Heart left ventricle (tissue), 16 donors: ENCODE measurements at regions not wholly inside any gene's neighbourhood (a gene's known extent, or its start where the extent isn't known, plus 50 kb on each side); places are given as distances from the start of the nearest gene placed in this dataset.
A peak's percentile ranks its signal among the peaks of the same experiment; 100 is the strongest.

Experiments used
- ATAC-seq, 4 donors: fragments of 200-7000 bp; cut with Tn5 transposase; one replicate each; pipeline ENCODE4 v1.9.1; 2020 to 2022; ENCODE audit warnings: moderate library complexity in 4 of 4, mild to moderate bottlenecking in 3 of 4, moderate number of reproducible peaks in 1 of 4
- DNase-seq, 5 donors: peaks; one replicate each; pipeline ENCODE4 v3.0.0-alpha.2; 2020
- H3K27ac ChIP-seq, 12 donors: fragments of 200-600 bp; sonication (generic) in 4 of 12; one replicate each; pipeline versions ENCODE4 v1.5.0 to v1.8.0; 2016 to 2022; ENCODE audit warnings: mild to moderate bottlenecking in 2 of 12
- H3K27me3 ChIP-seq, 9 donors: fragments of 200-600 bp; sonication (generic) in 2 of 9; one replicate each; pipeline versions ENCODE4 v1.5.1 to v1.8.0; 2016 to 2022; ENCODE audit warnings: mild to moderate bottlenecking in 3 of 9
- H3K36me3 ChIP-seq, 9 donors: fragments of 200-600 bp; sonication (generic) in 2 of 9; one replicate each; pipeline versions ENCODE4 v1.5.0 to v1.8.0; 2018 to 2022; ENCODE audit warnings: mild to moderate bottlenecking in 2 of 9
- H3K4me1 ChIP-seq, 12 donors: fragments of 200-600 bp; sonication (generic) in 4 of 12; one replicate each; pipeline versions ENCODE4 v1.5.0 to v1.8.0; 2016 to 2022; ENCODE audit warnings: mild to moderate bottlenecking in 3 of 12
- H3K4me3 ChIP-seq, 12 donors: fragments of 200-600 bp; sonication (generic) in 4 of 12; one replicate each; pipeline versions ENCODE4 v1.5.0 to v1.8.0; 2017 to 2022; ENCODE audit warnings: mild to moderate bottlenecking in 9 of 12, moderate library complexity in 4 of 12
- H3K9me3 ChIP-seq, 12 donors: fragments of 200-600 bp; sonication (generic) in 4 of 12; one replicate each; pipeline versions ENCODE4 v1.5.0 to v1.8.0; 2016 to 2022; ENCODE audit warnings: mild to moderate bottlenecking in 1 of 12
- POLR2A ChIP-seq, 2 donors: fragments of 450-650 bp; IDR thresholded peaks; one replicate each; pipeline ENCODE4 v1.6.1; 2017; ENCODE audit warnings: antibody characterized with exemption in 2 of 2, mild to moderate bottlenecking in 2 of 2, moderate library complexity in 2 of 2
- WGBS, 4 donors: extraction: QIAGEN DNeasy Blood & Tissue Kit in 2 of 4; methylation state at CpG; one replicate each; pipeline versions ENCODE4 v1.1.5 to v1.1.7; 2013 to 2018; 5-methylcytosine and 5-hydroxymethylcytosine counted together
- intact Hi-C, 10 donors: fragments of 100-400 bp; cut with DNase I; formaldehyde crosslinking; loops; one replicate each; pipeline versions ENCODE4 v1.11.1 to v1.14.2; 2022
- TF ChIP-seq, protein P1 (sequence below), 12 donors: fragments of 200-600 bp; sonication (generic) in 4 of 12; IDR thresholded peaks; one replicate each; pipeline versions ENCODE4 v1.5.0 to v1.8.0; 2018 to 2022; ENCODE audit warnings: antibody characterized with exemption in 12 of 12, mild to moderate bottlenecking in 5 of 12
- donor health status: ischemic (EF 13 %, LVEDD 7.1; RV severe dilation, severe dysfunction).
- donor health status: healthy with polysubstance abuse.
- donor health status: DM: no; HTN: yes; CAD: no.
- donor health status: DM: no; HTN: no; CAD: no.
- donor health status: ischemic (EF 25% LVEDD 6.9; RV normal size, moderate dysfunction).
- donor health status: ischemic (EF 25% LVEDD 5.7; RV mildly dilated, moderate dysfunction).
- donor health status: healthy.
- donor health status: DM: yes; HTN: yes; CAD: no.
- donor health status: ischemic (EF 35%, LVEDD 5.7; RV mildly dilated, moderate dysfunction).
- donor health status: nonischemic (EF 11% LVEDD 7.7; RV severe dilation, severe dysfunction).
- donor health status: DM: yes; HTN: yes; CAD: no.
- donor health status: PGD.
- donor health status: ischemic (EF 29% LVEDD 5.4; RV normal size, mild dysfunction).
- donor health status: nonischemic (EF 23%, LVEDD 6.1; RV moderate dilation, normal function).

DNA sequence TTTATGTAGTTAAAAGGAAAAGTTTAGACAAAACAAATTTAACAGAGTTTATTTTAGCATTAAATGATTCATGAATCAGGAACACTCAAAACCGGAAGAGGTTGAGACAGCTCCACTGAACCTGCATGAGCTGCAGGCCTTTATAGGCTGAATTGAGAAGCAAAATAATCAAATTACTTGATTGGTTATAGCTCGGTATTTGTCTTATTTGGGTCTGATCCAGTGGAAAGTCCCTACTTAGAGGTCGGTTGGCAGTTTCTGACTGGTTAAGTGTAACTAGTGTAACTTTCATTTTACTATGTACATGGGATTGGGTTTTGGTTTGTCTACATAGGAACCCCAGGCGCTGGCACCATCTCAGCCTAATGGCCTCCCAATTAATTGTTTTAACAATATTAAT, 74.1 kb upstream of the PIK3R1 start:
- WGBS, 4 donors: 81 to 88% (median 85%) methylated on average over 4 of the region's 4 CpGs
- intact Hi-C loops: no loop called here
- Histone ChIP-seq H3K27ac (no peak overlapping the region), H3K27me3 (no peaks in the 10 kb centered on the region), H3K4me3 (no peak overlapping the region), H3K9me3 (peaks cover 0 to 5% (median 0%) of the 10 kb centered on the region in 12 donors), H3K36me3 (no peaks in the 10 kb centered on the region), H3K4me1 (peaks cover 0 to 12% (median under 1%) of the 10 kb centered on the region in 12 donors)
- ATAC-seq: no peak
- DNase-seq: no peak
- TF ChIP-seq, protein P1, sequence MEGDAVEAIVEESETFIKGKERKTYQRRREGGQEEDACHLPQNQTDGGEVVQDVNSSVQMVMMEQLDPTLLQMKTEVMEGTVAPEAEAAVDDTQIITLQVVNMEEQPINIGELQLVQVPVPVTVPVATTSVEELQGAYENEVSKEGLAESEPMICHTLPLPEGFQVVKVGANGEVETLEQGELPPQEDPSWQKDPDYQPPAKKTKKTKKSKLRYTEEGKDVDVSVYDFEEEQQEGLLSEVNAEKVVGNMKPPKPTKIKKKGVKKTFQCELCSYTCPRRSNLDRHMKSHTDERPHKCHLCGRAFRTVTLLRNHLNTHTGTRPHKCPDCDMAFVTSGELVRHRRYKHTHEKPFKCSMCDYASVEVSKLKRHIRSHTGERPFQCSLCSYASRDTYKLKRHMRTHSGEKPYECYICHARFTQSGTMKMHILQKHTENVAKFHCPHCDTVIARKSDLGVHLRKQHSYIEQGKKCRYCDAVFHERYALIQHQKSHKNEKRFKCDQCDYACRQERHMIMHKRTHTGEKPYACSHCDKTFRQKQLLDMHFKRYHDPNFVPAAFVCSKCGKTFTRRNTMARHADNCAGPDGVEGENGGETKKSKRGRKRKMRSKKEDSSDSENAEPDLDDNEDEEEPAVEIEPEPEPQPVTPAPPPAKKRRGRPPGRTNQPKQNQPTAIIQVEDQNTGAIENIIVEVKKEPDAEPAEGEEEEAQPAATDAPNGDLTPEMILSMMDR (IDR thresholded peaks at IDR 0.05): no peak
- no peak for TF ChIP-seq POLR2A (IDR thresholded peaks at IDR 0.05)

- no peak for DNase-seq
- TF ChIP-seq POLR2A (IDR thresholded peaks at IDR 0.05): no peak
- TF ChIP-seq, protein P1 (IDR thresholded peaks at IDR 0.05): no peak
- H3K36me3 ChIP-seq: no peaks in the 10 kb centered on the region
- intact Hi-C loops: no loop called here
- peaks cover 0 to 5% (median 0%) of the 10 kb centered on the region in 12 donors for H3K9me3 ChIP-seq
- 86 to 92% (median 90%) methylated on average over 1 of the region's 1 CpG for WGBS, 4 donors
- no peak overlapping the region for H3K4me3 ChIP-seq
- ATAC-seq: no peak
- peaks cover 0 to 12% (median under 1%) of the 10 kb centered on the region in 12 donors for H3K4me1 ChIP-seq
- no peaks in the 10 kb centered on the region for H3K27me3 ChIP-seq
- H3K27ac ChIP-seq: no peak overlapping the region
Observed at GRCh38 chr5:68140763-68141162, 74.8 kb upstream of the PIK3R1 start.

DNA sequence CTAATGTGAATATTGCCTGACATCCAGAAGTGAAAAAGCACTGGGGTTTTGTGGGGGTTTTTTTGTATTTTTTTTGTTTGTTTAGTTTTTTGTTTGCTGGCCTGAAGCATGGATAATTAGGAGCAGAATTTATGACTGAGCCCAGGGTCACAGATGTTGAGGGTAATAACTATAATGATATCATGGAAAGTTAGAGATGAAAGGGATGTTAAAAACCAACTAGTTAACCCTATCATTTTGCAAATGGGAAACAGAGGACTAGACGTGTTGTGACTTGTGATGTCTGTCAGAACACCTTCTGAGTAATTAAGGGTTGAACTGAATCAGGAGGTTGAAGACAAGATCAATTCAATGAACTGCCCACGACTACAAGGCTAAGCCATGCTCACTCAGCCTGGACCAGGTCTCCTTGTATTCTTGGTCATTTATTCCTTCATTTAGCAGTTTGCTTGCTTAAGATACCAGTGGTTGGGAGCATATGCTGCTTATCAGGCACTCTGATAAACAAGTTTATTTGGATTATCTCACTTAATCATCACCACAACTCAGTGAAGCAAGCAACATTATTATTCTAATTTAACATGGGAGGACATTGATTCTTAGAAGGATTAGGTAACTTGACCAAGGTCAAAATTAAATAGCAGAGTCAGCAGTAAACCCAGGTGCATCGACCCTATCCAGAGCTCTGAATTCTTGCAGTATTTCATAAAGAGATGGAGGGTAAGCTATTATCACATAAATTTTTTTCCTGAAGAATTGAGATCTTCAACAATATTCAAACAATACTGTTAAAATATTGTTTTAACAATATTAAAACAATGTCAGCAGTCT, 75.7 kb upstream of the PIK3R1 start:
- no peaks in the 10 kb centered on the region for H3K36me3 ChIP-seq
- ATAC-seq (no peak), DNase-seq (no peak)
- no peak overlapping the region for H3K27ac ChIP-seq
- no peak overlapping the region for H3K4me3 ChIP-seq
- H3K9me3 ChIP-seq: peaks cover 0 to 5% (median 0%) of the 10 kb centered on the region in 12 donors
- intact Hi-C loops: loop anchor here in 2 of 10 donors (2.0 to 10.0 kb wide), 2 partner anchors 65 to 105 kb away; no protein-coding TSS in a partner anchor
- WGBS, 4 donors: 83 to 89% (median 87%) methylated on average over 3 of the region's 3 CpGs
- no peaks in the 10 kb centered on the region for H3K27me3 ChIP-seq
- H3K4me1 ChIP-seq: peaks cover 0 to 12% (median under 1%) of the 10 kb centered on the region in 12 donors
- no peak for TF ChIP-seq POLR2A (IDR thresholded peaks at IDR 0.05)
- TF ChIP-seq, protein P1 (IDR thresholded peaks at IDR 0.05): no peak

DNA sequence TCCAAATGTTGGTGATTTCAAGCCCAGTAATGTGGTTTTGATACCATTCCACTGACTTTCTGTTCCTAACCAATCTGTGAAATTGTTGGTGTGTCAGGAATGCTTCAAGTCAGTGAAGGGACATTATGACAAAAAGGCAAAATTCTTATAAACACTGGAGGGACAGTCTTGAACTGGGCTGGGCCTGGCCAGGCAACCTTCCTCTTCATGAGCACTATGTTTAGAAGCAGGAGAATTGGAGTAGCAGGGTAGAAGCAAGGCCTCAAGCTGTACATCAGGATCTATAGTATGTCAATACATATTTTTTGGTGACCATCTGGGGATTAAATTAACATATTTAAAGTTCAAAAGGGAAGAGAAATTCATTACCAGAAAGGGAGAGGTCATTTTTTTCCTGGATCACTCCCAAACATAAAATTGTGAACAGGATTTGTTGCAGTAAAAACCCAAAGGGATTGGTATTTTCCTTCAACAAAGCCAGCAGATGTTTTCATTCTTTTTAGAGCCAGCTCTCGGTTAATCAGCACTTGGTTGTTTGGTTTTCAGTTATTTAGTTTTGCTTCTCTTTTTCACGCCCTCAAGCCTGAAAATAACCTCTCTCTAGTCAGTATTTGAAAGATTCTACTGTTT, 77.9 kb upstream of the PIK3R1 start:
- Histone ChIP-seq H3K36me3 (no peaks in the 10 kb centered on the region), H3K4me3 (no peak overlapping the region), H3K4me1 (peaks cover 0 to 12% (median under 1%) of the 10 kb centered on the region in 12 donors), H3K27me3 (no peaks in the 10 kb centered on the region), H3K27ac (peak overlapping the region in 6 of 12 donors; percentile 0 to 68 (median 36)), H3K9me3 (no peaks in the 10 kb centered on the region)
- TF ChIP-seq, protein P1 (IDR thresholded peaks at IDR 0.05): no peak
- TF ChIP-seq POLR2A (IDR thresholded peaks at IDR 0.05): no peak
- intact Hi-C loops: loop anchor here in 2 of 10 donors (2.0 to 10.0 kb wide), 2 partner anchors 67 to 103 kb away; no protein-coding TSS in a partner anchor
- DNase-seq (no peak), ATAC-seq (peak in 2 of 4 donors; percentile 54 to 55)
- WGBS, 4 donors: 50 to 64% (median 53%) methylated on average over 2 of the region's 2 CpGs
